Right lobe of liver (tissue), 6 donors: ENCODE measurements at regions not wholly inside any gene's neighbourhood (a gene's known extent, or its start where the extent isn't known, plus 50 kb on each side); places are given as distances from the start of the nearest gene placed in this dataset.

Experiments used
- ATAC-seq, 4 donors: fragments of 200-7000 bp; cut with Tn5 transposase; one replicate each; pipeline ENCODE4 v1.9.1; 2020; ENCODE audit warnings: mild to moderate bottlenecking in 4 of 4, moderate library complexity in 4 of 4
- DNase-seq, 3 donors: peaks; one replicate each; pipeline ENCODE4 v3.0.0-alpha.2; 2020
- H3K27ac ChIP-seq, 3 donors: fragments of 200-600 bp; one replicate each; pipeline ENCODE4 v1.8.0; 2022
- H3K27me3 ChIP-seq, 2 donors: fragments of 200-600 bp; one replicate each; pipeline ENCODE4 v1.8.0; 2022
- H3K36me3 ChIP-seq, 4 donors: fragments of 200-600 bp; sonication (generic) in 1 of 4; one replicate each; pipeline versions ENCODE4 v1.5.1 to v1.8.0; 2017 to 2022; ENCODE audit warnings: control low read depth in 1 of 4
- H3K4me1 ChIP-seq, 4 donors: fragments of 200-600 bp; sonication (generic) in 1 of 4; one replicate each; pipeline versions ENCODE4 v1.5.1 to v1.8.0; 2017 to 2022; ENCODE audit warnings: control low read depth in 1 of 4
- H3K4me3 ChIP-seq, 3 donors: fragments of 200-600 bp; one replicate each; pipeline ENCODE4 v1.8.0; 2022
- H3K9me3 ChIP-seq, 4 donors: fragments of 200-600 bp; sonication (generic) in 1 of 4; one replicate each; pipeline versions ENCODE4 v1.5.1 to v1.8.0; 2017 to 2022; ENCODE audit warnings: control low read depth in 1 of 4
- POLR2A ChIP-seq: fragments of 450-650 bp; IDR thresholded peaks from one replicate; pipeline ENCODE4 v1.6.1; 2017; ENCODE audit warnings: antibody characterized with exemption, mild to moderate bottlenecking
- WGBS: methylation state at CpG from one replicate; pipeline ENCODE4 v1.1.6; 2018; ENCODE audit warnings: low coverage, low lambda C conversion rate; ENCODE audit not compliant: insufficient coverage; ENCODE audit errors: missing lambda C conversion rate; 5-methylcytosine and 5-hydroxymethylcytosine counted together
- intact Hi-C, 2 donors: fragments of 100-400 bp; cut with DNase I; formaldehyde crosslinking; loops; one replicate each; pipeline versions ENCODE4 v1.11.2 to v1.14.1; 2022
- TF ChIP-seq, protein P1 (sequence below), 4 donors: fragments of 200-600 bp in 3 of 4; fragments of 450-650 bp in 1 of 4; IDR thresholded peaks; one replicate each; pipeline versions ENCODE4 v1.5.1 to v1.8.0; 2016 to 2022; ENCODE audit warnings: antibody characterized with exemption in 4 of 4, mild to moderate bottlenecking in 2 of 4
- donor health status: DM: no; HTN: yes; CAD: no.
- donor health status: DM: no; HTN: no; CAD: no.
- donor health status: DM: no; HTN: no; CAD: no.
- donor health status: DM: no; HTN: yes; CAD: no.
- donor health status: DM: no; HTN: yes; CAD: no.

GRCh38 chr3:194935061-194935460, 249.4 kb downstream of the FAM43A start:
- no peak overlapping the region for H3K4me3 ChIP-seq
- DNase-seq (no peak), ATAC-seq (peak in 2 of 4 donors; percentile 15 to 46)
- no peaks in the 10 kb centered on the region for H3K27me3 ChIP-seq
- H3K27ac ChIP-seq: no peak overlapping the region
- no peaks in the 10 kb centered on the region for H3K36me3 ChIP-seq
- intact Hi-C loops: no loop called here
- H3K9me3 ChIP-seq: no peaks in the 10 kb centered on the region
- TF ChIP-seq POLR2A: no peak
- H3K4me1 ChIP-seq: no peaks in the 10 kb centered on the region
- 78% methylated on average over 2 of the region's 4 CpGs for WGBS

- Histone ChIP-seq H3K9me3 (no peaks in the 10 kb centered on the region), H3K27ac (no peak overlapping the region), H3K4me1 (no peaks in the 10 kb centered on the region), H3K36me3 (no peaks in the 10 kb centered on the region), H3K4me3 (no peak overlapping the region), H3K27me3 (no peaks in the 10 kb centered on the region)
- DNase-seq (no peak), ATAC-seq (no peak)
- TF ChIP-seq POLR2A: no peak
- TF ChIP-seq, protein P1, sequence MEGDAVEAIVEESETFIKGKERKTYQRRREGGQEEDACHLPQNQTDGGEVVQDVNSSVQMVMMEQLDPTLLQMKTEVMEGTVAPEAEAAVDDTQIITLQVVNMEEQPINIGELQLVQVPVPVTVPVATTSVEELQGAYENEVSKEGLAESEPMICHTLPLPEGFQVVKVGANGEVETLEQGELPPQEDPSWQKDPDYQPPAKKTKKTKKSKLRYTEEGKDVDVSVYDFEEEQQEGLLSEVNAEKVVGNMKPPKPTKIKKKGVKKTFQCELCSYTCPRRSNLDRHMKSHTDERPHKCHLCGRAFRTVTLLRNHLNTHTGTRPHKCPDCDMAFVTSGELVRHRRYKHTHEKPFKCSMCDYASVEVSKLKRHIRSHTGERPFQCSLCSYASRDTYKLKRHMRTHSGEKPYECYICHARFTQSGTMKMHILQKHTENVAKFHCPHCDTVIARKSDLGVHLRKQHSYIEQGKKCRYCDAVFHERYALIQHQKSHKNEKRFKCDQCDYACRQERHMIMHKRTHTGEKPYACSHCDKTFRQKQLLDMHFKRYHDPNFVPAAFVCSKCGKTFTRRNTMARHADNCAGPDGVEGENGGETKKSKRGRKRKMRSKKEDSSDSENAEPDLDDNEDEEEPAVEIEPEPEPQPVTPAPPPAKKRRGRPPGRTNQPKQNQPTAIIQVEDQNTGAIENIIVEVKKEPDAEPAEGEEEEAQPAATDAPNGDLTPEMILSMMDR (IDR thresholded peaks at IDR 0.05): no peak
- intact Hi-C loops: no loop called here
- WGBS: 68% methylated on average over 10 of the region's 10 CpGs
These were observed 250.2 kb downstream of the FAM43A start for GRCh38 chr3:194935632-194936470.

- H3K9me3 ChIP-seq: no peaks in the 10 kb centered on the region
- H3K4me1 ChIP-seq: no peaks in the 10 kb centered on the region
- no peak overlapping the region for H3K4me3 ChIP-seq
- WGBS: 83% methylated on average over 3 of the region's 4 CpGs
- intact Hi-C loops: no loop called here
- ATAC-seq (no peak), DNase-seq (no peak)
- no peaks in the 10 kb centered on the region for H3K27me3 ChIP-seq
- TF ChIP-seq POLR2A: no peak
- TF ChIP-seq, protein P1 (IDR thresholded peaks at IDR 0.05): no peak
- no peaks in the 10 kb centered on the region for H3K36me3 ChIP-seq
- no peak overlapping the region for H3K27ac ChIP-seq
These were observed 251.0 kb downstream of the FAM43A start for GRCh38 chr3:194936659-194937058.

GRCh38 chr3:194937144-194937543, 251.5 kb downstream of the FAM43A start:
- no peak for TF ChIP-seq POLR2A
- TF ChIP-seq, protein P1 (IDR thresholded peaks at IDR 0.05): no peak
- Histone ChIP-seq H3K36me3 (no peaks in the 10 kb centered on the region), H3K4me1 (no peaks in the 10 kb centered on the region), H3K27ac (no peak overlapping the region), H3K4me3 (no peak overlapping the region), H3K27me3 (no peaks in the 10 kb centered on the region), H3K9me3 (no peaks in the 10 kb centered on the region)
- WGBS: 96% methylated on average over 4 of the region's 5 CpGs
- intact Hi-C loops: no loop called here
- DNase-seq: no peak
- no peak for ATAC-seq

- no peaks in the 10 kb centered on the region for H3K9me3 ChIP-seq
- TF ChIP-seq, protein P1 (IDR thresholded peaks at IDR 0.05): no peak
- no peak for TF ChIP-seq POLR2A
- ATAC-seq: no peak
- no peaks in the 10 kb centered on the region for H3K27me3 ChIP-seq
- whole genome bisulfite sequencing: 80% methylated on average over 3 of the region's 7 CpGs
- DNase-seq: no peak
- H3K36me3 ChIP-seq: no peaks in the 10 kb centered on the region
- H3K27ac ChIP-seq: no peak overlapping the region
- H3K4me3 ChIP-seq: no peak overlapping the region
- no peaks in the 10 kb centered on the region for H3K4me1 ChIP-seq
- intact Hi-C loops: no loop called here
These were observed 252.2 kb downstream of the FAM43A start for GRCh38 chr3:194937882-194938321.
